HG03432 (cell line): ENCODE measurements at regions not wholly inside any gene's neighbourhood (a gene's known extent, or its start where the extent isn't known, plus 50 kb on each side); places are given as distances from the start of the nearest gene placed in this dataset.
"Not testable (repeated sequence)": the region's sequence is repeated elsewhere in the genome, so short reads cannot be mapped to it uniquely, and the experiment has no call there.

Source experiments
- ATAC-seq: cut with Tn5 transposase; IDR thresholded peaks from one replicate; pipeline ENCODE4 v1.9.1; 2021; ENCODE audit warnings: mild to moderate bottlenecking, moderate library complexity; ENCODE audit not compliant: unreplicated experiment

GRCh38 chr3:72052841-72053409 lies 268.0 kb upstream of the PROK2 start:
- ATAC-seq = no peak

DNA sequence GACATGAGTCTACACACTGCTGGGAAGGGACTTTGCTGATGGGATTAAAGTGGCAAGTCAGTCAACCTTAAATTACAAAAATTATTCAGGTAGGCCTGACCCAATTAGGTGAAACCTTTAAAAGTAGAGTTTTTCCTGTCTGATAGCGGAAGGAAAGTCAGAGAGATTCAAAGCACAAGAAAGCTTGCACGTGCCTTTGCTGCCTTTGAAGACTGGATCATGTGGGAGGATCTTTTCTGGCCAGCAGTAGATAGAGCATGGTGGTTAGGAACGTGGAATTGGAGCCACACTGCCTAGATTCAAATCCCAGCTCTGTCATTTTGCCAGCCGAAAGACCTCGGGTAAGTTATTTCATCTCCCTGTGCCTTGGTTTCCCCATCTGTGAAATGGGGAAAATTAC lies 265.8 kb upstream of the PROK2 start:
- ATAC-seq = no peak

- ATAC-seq = no peak
Measured at GRCh38 chr3:72050048-72050632, 265.2 kb upstream of the PROK2 start.

- ATAC-seq = no peak
Measured at GRCh38 chr3:72049300-72049699, 264.4 kb upstream of the PROK2 start.

- ATAC-seq = no peak
Measured at GRCh38 chr3:72048873-72049272, 263.9 kb upstream of the PROK2 start.

DNA sequence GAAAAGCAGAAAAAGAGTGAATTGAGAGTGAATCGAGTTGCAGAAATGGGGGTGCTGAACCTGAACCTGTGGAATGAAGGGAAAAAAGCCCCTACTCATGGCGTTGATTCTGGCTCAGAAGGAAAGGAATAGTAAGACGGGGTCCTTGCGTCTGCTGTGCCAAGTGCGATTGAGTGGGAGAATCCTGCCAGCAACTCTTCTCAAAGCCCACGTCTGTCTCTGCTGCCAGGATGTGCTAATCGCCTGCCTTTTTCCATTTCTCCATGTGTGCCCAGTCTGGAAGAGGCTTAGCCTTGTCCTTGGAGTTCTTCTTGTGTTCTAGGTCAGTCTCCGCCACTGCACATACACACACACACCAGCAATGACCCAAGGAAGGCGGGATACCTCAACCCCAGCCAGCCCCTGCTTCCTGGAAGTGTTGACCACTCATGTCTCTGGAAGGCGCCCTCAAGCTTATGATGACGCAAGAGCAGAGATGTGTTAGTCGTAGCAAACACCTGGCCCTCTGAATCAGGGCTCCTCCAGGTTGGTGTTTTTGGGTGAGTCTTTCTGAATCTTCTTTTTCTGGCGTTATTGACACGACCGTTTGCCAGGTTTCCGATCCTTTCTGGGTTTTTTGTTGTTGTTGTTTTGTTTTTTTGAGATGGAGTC lies 262.4 kb upstream of the PROK2 start:
- no peak for ATAC-seq

DNA sequence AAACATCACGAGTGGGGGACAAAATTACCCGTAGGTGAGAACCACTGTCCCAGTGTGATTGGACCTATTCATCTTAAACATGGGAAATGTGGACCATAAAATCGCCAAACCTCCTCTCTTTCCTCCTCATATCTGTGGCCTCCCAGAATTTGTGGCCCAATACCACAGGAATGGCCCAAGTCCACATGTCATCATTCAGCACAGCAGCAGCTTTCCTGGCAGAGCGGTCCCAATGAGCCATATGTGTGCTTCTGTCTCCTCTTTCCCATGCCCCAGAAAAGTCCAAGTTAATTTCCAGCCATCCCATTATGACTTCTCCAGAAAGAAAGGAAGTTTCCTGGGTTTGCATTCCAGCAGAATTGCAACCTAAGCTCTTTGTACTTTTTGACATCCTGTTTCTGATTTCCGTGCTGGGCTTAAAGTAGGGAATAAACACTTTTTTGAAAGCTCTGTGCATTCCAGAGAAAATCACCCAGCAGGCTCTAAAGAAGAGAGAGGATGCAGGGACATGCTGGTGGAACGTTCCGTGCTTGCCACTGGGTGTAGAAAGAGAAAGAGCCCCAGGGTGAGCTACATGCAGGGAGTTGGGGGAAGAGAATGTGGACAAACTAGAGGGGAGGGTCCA lies 259.4 kb upstream of the PROK2 start:
- ATAC-seq = no peak

DNA sequence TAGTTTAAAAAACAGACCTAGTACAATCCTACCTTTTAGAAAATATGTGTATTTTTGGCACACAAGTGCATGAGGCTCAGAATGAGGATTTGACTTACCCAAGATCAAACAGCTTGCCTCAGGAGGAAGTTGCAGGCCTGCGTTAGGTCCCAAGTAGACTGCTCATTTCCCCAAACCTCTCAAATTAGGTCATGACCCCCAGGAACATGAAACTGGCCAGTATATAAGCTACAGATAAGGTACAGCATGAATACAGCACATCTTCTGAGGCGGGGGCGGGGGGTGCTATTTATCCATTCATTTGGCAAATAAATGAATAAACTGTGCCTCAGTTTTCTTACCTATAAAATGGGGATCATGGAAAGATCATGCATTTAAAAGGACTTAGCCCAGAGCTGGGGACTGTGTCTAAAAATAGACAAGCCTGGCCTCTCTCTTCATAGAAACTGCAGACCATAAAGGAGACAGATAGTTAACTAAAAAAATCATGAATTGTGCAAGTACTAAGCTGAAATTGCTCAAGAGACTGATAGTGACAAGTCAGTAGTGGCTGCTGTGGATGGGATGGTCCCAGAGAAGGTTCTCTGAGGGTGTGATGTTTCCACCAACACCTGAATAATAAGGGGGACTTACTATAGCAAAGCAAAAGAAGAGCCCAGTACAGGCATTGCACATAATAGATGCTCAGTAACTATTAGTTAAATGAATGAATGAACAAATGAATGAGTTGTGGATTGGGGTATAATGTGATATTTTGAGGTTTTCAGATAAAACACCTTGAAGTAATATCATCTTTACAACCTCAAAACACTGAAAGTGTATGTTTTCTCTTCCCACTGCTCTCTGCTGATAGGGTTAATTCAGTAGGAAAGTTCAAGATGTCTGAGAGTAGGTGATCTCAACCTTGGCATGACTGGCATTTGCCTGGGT lies 258.5 kb upstream of the PROK2 start:
- peak; percentile 49 for ATAC-seq

GRCh38 chr3:72042397-72043203 lies 257.7 kb upstream of the PROK2 start:
- ATAC-seq = no peak

GRCh38 chr3:72041511-72041910 lies 256.6 kb upstream of the PROK2 start:
- ATAC-seq = no peak

- ATAC-seq = no peak
Measured at GRCh38 chr3:72041076-72041475, 256.1 kb upstream of the PROK2 start.

DNA sequence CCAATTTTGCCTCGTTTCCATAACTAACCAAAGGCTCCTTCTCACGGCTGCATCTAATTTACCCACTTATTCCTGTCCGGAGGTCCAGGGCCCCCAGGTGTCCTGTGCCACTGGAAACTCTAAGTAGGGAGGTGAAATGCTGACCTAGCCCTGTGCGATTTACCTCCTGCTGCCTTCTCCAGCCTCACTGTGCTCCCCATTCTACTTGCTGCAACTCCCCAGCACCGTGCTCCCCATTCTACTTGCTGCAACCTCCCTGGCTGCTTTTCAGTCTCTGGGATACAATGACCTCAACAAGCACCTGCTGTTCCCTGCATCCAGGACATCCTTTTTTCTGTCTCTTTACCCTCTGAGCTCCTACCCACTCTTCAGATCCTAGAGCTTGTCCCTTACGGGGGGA lies 254.7 kb upstream of the PROK2 start:
- no peak for ATAC-seq

- ATAC-seq = no peak
Measured at GRCh38 chr3:72036899-72037298, 252.0 kb upstream of the PROK2 start.

GRCh38 chr3:72035606-72036005 lies 250.7 kb upstream of the PROK2 start:
- ATAC-seq = no peak

DNA sequence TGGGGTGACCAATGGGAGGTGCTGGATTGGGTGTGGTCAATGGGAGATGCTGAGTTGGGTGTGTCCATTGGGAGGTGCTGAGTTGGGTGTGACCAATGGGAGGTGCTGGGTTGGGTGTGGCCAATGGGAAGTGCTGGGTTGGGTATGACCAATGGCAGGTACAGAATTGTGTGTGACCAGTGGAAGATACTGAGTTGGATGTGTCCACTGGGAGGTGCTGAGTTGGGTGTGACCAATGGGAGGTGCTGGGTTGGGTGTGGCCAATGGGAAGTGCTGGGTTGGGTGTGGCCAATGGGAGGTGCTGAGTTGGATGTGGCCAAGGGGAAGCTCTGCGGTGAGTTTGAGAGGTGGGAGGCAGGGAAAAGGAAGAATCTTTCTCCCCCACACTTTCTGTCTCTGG lies 250.0 kb upstream of the PROK2 start:
- no peak for ATAC-seq

DNA sequence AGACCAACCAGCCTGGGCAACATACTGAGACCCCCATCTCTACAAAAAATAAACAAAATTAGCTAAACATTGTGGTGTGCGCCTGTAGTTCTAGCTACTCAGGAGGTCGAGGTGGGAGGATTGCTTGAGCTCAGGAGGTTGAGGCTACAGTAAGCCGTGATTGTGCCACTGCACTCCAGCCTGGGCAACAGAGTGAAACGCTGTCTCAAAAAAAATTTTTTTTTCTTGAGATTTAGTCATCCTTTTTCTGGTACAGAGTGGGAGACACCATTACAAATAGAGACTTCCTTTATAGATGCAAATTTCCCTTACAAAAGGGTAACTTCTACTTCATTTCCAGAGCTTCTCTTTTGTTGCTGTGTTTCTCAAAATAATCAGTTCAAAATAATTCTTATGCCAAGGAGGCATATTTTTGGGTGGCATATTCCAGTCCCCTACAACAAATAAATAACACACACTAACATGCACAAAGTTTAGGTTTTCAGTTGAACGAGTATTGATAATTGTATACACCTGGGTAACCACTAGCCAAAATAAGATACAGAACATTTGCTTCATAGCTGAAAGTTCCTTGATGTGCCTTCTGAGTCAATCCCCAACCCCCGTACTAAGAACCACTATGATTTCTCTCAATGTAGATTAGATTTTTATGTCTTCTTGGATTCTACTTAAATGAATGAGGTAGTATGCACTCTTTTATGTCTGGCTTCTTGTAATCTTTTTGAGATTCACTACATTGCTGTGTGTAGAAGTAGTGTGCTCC lies 248.9 kb upstream of the PROK2 start:
- ATAC-seq = peak; percentile 62

- ATAC-seq = no peak
Measured at GRCh38 chr3:72032441-72033135, 247.6 kb upstream of the PROK2 start.

DNA sequence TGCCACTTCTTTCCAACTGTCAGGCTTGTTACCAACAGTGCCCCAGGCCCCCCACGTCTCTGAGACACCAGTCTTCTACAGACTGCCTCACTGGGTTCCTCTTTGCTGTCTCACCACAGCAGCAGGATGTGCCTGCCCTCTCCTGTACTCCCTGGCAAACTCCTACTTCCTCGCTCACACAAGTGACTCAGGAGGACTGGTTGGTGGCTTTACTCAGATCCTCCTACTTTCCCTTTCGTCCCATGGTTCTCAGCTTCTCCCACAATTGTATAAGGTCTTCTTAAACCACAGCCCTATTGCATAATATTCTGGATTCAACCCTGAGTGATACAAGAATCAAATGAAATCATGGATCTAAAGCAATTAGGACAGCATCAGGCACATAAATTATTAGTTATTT lies 246.6 kb upstream of the PROK2 start:
- no peak for ATAC-seq

- not testable (repeated sequence) for ATAC-seq
Measured at GRCh38 chr3:72030296-72030695, 245.3 kb upstream of the PROK2 start.
